ENCODE measurements at regions not wholly inside any gene's neighbourhood (a gene's known extent, or its start where the extent isn't known, plus 50 kb on each side); places are given as distances from the start of the nearest gene placed in this dataset.

GRCh38 chr5:86546582-86546981 lies 71.2 kb upstream of the COX7C start:
- no peak for TF ChIP-seq CTCF (IDR thresholded peaks at IDR 0.05)
- TF ChIP-seq POLR2A (IDR thresholded peaks at IDR 0.05): no peak
- TF ChIP-seq EP300 (IDR thresholded peaks at IDR 0.05; ENCODE audit: low read depth): no peak

Data from transverse colon (tissue), 3 donors.